HG03571 (cell line): ENCODE measurements at regions not wholly inside any gene's neighbourhood (a gene's known extent, or its start where the extent isn't known, plus 50 kb on each side); places are given as distances from the start of the nearest gene placed in this dataset.
"Not testable (repeated sequence)": the region's sequence is repeated elsewhere in the genome, so short reads cannot be mapped to it uniquely, and the experiment has no call there.

ENCODE experiments used
- ATAC-seq: cut with Tn5 transposase; IDR thresholded peaks from one replicate; pipeline ENCODE4 v1.9.1; 2021; ENCODE audit not compliant: unreplicated experiment

DNA sequence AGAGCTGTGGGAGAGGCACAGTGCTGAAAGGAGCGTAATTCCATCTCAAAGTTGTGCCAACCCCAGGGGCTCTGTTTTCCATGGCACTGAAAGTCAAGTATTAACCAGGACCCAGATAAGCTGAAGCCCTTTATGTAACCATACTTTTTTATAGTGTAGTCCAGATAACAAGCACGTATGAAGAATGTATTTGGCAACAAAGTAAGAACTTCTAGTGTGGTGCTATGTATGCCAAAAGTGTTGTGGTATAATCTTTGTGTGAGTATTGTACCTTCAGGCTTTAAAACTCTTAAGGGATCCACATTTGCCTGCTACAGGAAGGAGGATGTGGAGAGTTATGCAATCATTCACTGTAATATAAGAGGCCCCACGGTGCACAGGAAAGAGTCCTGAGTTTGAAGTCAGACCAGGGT is 129.4 kb downstream of the IBTK start:
- ATAC-seq = no peak

DNA sequence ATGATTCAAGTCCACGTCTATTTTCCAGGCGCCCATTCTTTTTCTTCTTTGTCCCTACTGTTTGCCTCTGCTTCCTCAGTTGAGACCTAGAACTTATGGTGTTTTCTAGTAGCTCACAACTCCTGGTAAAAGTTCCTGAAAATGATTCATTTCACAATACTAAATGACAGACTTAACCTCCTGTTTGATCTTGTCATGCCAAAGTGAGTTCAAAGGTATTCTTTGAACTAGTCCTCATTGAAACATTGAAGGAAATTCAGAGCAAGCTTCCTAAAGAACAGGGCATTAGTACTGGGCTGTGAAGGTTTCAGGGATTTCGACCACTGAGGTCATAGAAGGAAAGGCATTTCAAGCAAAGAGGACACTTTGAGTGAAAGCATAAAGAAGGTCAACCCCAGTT is 132.8 kb downstream of the IBTK start:
- ATAC-seq = no peak

DNA sequence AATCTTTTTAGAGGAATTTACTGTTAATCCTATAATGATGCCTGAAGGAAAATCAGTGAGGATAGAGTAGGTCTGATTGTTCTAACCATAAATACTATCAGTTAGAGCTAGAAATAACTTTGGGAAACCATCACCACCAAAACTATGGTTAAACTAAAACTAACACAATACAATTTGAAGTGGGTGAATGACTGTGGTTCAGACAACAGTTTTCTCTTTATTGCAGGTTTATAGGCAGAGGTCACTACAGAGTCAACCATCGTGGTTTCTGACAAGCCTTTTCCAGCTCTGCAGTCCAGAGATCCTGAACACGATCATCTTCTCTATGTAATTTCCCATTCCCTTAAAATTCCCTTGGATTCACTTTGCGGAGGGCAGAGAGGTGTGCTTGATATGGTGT is 134.3 kb downstream of the IBTK start:
- ATAC-seq = no peak

DNA sequence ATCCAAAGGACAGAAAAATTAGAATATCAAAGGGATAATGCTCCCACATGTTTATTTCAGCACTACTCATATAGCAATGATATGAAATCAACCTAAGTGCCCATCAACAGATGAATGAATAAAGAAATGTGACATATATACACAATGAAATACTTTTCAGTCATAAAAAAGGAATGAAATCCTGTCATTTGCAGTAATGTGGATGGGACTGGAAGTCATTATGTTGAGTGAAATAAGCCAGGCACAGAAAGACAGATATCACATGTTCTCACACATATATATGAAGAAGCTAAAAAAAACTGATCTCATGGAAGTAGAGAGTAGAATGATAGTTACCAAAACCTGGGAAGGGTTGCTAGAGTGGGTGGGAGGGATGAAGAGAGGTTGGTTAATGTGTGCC is 135.7 kb downstream of the IBTK start:
- no peak for ATAC-seq

DNA sequence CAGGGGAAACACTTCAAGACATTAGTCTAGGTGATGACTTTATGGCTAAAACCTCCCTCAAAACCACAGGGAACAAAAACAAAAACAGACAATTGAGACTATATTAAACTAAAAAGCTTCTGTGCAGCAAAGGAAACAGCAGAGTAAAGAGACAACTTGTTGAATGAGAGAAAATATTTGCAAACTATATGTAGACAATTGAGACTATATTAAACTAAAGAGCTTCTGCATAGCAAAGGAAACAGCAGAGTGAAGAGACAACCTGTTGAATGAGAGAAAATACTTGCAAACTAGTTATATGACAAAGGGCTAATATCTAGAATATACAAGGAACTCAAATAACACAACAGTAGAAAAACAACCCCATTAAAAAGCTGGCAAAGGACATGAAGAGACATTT is 136.4 kb downstream of the IBTK start:
- no peak for ATAC-seq

DNA sequence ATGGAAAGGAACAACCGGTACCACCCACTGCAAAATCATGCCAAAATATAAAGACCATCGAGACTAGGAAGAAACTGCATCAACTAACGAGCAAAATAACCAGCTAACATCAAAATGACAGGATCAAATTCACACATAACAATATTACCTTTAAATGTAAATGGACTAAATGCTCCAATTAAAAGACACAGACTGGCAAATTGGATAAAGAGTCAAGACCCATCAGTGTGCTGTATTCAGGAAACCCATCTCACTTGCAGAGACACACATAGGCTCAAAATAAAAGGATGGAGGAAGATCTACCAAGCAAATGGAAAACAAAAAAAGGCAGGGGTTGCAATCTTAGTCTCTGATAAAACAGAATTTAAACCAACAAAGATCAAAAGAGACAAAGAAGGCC is 144.4 kb downstream of the IBTK start:
- not testable (repeated sequence) for ATAC-seq

DNA sequence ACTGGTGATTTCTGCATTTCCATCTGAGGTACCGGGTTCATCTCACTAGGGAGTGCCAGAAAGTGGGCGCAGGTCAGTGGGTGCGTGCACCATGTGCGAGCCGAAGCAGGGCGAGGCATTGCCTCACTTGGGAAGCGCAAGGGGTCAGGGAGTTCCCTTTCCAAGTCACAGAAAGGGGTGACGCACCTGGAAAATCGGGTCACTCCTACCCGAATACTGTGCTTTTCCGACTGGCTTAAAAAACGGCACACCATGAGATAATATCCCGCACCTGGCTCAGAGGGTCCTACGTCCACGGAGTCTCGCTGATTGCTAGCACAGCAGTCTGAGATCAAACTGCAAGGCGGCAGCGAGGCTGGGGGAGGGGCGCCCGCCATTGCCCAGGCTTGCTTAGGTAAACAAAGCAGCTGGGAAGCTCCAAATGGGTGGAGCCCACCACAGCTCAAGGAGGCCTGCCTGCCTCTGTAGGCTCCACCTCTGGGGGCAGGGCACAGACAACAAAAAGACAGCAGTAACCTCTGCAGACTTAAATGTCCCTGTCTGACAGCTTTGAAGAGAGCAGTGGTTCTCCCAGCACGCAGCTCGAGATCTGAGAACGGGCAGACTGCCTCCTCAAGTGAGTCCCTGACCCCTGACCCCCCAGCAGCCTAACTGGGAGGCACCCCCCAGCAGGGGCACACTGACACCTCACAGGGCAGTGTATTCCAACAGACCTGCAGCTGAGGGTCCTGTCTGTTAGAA is 146.0 kb downstream of the IBTK start:
- ATAC-seq = not testable (repeated sequence)

DNA sequence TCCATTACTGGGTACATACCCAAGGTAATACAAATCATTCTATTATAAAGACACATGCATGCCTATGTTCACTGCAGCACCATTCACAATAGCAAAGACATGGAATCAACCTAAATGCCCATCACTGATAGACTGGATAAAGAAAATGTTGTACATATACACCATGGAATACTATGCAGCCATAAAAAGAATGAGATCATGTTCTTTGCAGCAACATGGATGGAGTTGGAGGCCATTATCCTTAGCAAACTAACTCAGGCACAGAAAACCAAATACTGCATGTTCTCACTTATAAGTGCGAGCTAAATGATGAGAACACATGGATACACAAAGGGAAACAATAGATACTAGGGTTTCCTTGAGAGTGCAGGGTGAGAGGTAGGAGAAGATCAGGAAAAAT is 146.8 kb downstream of the IBTK start:
- not testable (repeated sequence) for ATAC-seq

DNA sequence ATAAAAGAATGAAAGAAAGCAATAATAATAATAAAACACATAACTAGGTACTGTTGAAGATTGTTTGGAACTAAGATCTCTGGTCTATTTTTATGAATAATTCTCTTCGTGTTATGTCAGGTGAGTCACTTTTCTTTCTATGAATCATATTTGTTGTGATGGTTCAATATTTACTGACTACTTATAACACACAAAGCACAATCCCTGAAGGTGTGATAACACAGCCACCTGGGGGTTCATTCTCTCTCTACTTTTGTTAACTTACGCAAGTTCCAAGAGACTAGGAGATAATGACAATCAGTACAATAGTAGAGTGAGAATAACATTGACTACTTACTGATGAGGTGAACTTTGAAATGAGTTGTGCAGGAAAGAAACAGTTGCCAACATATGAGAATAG is 149.9 kb downstream of the IBTK start:
- ATAC-seq = no peak

DNA sequence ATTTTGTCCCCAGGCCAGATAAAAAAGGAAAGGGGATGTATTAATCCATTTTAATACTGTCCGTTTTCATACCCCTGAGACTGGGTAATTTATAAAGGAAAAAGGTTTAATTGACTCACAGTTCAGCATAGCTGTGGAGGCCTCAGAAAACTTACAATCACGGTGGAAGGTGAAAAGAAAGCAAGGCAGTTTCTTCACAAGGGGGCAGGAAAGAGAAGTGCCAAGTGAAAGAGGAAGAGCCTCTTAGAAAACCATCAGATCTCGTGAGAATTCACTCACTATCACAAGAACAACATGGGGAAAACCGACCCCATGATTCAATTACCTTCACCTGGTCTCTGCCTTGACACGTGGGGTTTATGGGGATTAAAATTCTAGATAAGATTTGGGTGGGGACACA is 152.5 kb downstream of the IBTK start:
- ATAC-seq = no peak

DNA sequence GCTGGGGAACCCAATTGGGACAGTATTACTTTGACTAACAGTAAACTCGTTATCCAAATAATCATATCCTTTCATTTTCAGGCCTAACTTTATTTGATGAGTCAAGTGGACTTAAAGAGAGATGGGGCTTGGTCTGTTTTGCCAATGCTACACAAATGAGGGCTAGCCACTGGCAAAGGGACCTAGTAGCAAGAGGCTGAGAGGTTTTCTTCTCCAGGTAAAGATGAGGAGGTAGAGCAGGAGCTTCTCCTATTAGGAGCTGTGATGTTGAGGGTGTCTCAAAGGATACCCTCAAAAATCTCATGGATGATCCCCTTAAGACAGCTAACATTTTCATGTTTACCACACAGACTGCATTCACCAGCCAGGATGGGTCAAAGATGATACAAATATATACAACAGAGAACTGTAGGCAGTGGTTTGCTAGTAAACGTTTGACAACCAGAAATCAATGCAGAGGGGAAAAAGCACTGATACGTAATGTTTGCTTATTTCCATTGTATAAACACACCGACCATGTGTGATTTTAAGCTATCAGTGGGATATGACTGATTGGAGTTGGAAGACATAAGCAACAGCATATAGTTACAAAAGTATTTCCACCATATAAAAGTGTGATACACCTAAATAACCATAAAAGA is 153.3 kb downstream of the IBTK start:
- no peak for ATAC-seq

DNA sequence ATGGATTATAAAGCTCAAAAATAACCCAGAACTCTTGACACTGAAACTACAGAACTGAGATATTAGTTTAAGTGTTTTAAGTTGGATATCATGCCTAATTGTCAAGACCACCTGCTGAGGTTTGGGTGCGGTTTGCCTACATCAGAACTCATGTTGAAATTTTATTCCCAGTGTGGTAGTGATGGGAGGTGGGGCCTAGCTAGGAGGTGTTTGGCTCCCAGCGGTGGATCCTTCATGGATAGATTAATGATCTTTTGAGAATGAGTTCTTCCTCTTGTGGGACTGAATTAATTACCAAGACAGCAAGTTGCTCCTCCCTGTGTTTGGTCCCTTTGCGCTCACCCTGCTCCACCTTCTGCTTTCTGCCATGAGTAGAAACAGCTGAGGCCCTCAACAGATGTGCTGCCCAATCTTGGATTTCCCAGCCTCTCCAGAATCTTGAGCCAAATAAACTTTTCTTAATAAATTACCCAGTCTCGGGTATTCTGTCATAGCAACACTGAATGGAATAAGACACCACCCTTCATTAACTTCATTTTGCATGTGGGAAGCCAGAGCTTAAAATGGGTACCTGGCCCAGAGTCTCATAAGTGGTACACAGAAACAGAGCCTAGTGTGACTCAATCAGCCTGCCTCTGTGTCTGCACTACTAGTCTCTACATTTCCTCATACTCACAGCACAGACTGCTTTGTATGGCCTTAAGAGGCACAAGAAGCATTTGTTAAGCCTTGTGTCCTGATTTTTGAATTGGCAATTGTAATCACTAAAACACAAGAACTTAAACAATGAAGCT is 158.4 kb downstream of the IBTK start:
- no peak for ATAC-seq

DNA sequence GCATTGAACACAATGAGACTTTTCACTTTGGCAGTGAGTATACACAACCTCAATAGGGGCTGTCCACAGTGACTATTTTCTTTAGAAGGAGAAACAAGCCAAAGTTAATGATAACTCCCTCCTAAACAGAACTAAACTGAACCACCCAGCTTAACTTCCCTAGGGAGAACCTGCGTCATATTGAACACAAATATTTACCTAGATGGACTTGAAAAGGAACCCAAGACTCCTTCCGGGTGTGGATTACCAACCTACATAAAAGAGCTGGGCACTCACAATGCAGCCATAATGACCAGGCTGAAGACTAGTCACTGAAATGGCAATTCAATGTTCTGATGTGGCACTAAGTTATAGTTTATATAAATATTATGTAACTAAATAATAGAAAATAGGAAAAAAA is 160.6 kb downstream of the IBTK start:
- ATAC-seq = no peak

DNA sequence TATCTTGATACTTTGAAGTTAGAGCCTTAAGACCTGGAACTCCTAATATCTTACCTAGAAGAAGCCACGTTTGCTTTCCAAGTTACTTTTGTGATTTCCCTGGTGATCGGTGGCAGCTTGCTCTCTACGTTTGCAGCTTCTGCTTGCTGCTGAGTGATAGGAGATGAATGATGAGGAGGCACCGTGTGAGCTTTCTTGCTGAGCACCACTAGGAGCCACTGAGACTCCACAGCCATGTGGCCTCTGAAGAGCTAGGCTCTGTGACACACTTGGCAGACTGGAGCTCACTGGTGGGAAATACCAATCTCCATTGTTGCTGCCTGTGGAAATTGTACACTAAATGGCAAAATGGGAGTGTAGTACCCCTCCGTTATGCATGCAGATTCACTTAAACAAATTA is 161.8 kb downstream of the IBTK start:
- ATAC-seq = no peak

DNA sequence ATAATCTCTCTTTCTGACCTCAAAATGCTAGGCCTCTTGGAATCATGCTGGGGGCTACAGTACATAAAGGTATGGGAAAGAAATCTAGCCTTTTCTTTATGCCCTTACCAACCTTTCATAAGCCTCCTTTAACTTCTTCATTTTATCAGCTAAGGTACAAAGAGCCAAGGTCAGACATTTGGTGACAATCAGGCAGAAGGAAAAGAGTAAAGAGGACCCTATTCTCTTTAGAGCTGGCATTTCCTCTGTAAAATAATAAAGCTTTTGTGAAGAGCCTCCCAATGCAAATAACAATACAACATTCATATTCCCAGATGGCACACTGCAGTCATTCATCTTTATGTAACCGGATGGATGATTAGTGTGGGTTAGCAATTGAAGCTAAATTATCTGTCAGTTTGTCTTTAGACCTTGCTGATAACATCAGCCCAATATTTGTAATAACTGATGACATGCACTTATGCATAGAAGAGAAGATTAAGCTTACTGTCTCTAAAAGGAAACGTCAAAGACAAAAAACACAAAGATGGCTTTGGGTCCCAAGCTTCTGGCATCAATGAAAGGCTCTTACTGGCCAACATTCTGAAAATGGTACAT is 163.1 kb downstream of the IBTK start:
- ATAC-seq = no peak

DNA sequence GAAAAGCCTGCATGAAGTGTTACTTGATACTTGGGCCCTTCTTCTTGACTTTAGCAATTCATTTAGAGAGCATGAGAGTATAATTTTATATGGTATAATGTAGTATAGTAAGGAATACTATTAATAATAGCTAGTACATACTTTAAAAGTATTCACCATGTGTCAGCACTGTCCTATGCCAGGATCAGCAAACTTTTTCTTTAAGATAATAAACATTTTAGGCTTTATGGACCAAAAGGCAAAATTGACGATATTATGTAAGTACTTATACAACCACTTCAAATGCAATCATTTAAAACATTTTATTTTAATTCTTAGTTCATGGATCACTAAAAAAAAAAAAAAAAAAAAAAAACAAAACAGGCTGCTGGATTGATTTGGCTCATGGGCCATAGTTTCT is 163.9 kb downstream of the IBTK start:
- ATAC-seq = no peak

DNA sequence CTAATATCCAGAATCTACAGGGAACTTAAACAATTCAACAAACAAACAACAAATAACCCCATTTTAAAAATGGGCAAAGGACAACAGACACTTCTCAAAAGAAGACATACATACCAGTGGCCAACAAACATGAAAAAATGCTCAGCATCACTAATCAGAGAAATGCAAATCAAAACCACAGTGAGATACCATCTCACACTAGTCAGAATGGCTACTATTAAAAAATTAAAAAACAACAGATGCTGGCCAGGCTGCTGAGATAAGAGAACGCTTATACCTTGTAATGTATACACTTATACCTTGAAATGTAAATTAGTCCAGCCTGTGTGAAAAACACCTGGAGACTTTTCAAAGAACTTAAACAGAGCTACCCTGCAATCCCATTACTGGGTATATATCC is 166.8 kb downstream of the IBTK start:
- ATAC-seq = no peak

DNA sequence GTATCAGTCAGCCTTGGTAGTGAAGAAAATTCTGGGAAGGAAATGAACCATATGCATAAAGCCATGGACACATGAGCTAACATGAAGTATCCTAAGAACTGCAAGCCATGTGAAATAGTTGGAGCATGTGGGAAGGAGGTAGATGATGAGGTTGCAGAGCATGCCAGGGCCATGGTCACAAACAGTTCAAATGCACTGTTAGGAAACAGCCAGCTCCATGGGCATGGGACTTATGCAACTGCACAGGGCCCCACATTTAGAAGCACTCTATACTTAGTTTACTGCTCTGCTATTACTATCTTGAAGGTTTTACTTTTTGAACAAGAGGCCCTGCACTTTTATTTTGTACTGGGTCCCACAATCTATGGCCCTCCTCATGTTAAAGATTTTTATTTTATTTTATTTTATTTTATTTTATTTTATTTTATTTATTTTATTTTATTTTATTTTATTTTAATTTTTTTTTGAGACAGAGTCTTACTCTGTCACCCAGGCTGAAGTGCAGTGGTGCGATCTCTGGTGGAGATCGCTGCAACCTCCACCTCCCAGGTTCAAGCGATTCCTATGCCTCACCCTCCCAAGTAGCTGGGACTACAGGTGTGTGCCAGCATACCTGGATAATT is 169.1 kb downstream of the IBTK start:
- ATAC-seq = no peak

DNA sequence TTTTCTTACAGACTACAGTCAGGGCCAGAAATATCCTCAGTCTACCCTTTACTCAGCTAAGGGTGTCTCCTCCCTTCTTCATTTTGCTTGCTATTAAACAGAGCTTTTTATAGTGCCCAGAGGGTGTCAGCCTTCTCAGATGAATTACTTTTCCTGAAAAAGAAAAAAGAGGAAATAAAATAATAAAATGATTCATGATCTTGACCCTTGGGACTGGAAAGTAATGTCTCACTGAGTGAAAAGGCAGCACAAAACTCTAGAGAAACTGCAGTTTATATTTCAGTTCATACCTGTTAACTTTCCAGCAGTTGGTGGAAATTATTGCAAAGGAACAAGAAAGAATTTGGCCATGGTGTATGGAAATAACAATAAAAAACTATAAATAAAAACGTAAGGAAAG is 170.6 kb downstream of the IBTK start:
- no peak for ATAC-seq

DNA sequence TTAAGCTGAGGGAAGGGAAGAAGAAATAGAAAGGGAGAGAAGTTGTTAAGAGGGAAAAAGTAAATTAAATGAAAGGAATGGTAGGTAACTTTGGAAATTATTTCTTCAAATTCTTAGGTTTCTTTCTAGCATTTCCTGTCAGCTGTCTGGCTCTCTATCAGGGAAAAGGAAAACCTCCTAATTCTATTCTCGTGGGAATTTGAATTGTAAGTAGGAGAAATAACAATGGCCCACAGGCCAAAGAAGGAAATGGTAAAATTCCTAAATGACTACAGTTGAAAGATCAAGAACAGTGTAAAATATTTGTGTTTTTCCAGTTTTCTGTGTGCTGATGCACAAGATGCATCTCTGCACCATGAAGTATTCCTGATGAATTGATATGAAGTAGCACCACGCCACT is 173.0 kb downstream of the IBTK start:
- no peak for ATAC-seq

DNA sequence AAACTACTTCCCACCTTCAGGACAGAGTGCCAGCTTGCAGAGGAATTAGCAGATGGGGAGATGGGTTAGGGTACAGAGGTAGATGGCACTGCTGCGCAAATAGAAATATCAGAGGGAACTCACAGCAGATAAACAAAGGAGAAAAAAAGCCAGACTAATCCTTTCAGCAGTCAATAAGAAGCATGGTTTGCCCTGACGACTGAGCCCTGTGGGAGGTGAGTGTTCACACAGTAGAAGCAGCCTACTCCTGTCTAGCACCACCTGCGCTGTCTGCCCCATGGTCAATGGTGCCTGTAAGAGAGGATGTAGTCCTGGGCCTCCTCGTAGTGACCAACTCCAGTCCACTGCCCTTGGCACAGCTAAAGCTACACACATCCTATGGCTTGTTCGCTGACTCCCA is 174.1 kb downstream of the IBTK start:
- ATAC-seq = no peak
